HUES6 (cell line): ENCODE measurements at regions not wholly inside any gene's neighbourhood (a gene's known extent, or its start where the extent isn't known, plus 50 kb on each side); places are given as distances from the start of the nearest gene placed in this dataset.
"Not testable (repeated sequence)": the region's sequence is repeated elsewhere in the genome, so short reads cannot be mapped to it uniquely, and the experiment has no call there.

ENCODE experiments used
- H3K27ac ChIP-seq: 2 replicates; pipeline ENCODE4 v1.7.0; 2013; ENCODE audit warnings: low read depth, mild to moderate bottlenecking, low read length, inconsistent platforms
- H3K27me3 ChIP-seq: 2 replicates; pipeline ENCODE4 v1.6.1; 2013; ENCODE audit warnings: low read length; ENCODE audit not compliant: control insufficient read depth, insufficient read depth
- H3K36me3 ChIP-seq: 2 replicates; pipeline ENCODE4 v1.6.1; 2013; ENCODE audit warnings: low read length; ENCODE audit not compliant: control insufficient read depth, insufficient read depth
- H3K4me1 ChIP-seq: 2 replicates; pipeline ENCODE4 v1.6.1; 2013; ENCODE audit warnings: low read length; ENCODE audit not compliant: control insufficient read depth, insufficient read depth
- H3K4me3 ChIP-seq: 2 replicates; pipeline ENCODE4 v1.5.1; 2013; ENCODE audit warnings: low read depth, low read length
- H3K9ac ChIP-seq: one replicate; pipeline ENCODE4 v1.6.1; 2013; ENCODE audit warnings: mild to moderate bottlenecking, low read length
- H3K9me3 ChIP-seq: 2 replicates; pipeline ENCODE4 v1.6.1; 2013; ENCODE audit warnings: low read depth, low read length; ENCODE audit not compliant: control insufficient read depth, insufficient read depth

DNA sequence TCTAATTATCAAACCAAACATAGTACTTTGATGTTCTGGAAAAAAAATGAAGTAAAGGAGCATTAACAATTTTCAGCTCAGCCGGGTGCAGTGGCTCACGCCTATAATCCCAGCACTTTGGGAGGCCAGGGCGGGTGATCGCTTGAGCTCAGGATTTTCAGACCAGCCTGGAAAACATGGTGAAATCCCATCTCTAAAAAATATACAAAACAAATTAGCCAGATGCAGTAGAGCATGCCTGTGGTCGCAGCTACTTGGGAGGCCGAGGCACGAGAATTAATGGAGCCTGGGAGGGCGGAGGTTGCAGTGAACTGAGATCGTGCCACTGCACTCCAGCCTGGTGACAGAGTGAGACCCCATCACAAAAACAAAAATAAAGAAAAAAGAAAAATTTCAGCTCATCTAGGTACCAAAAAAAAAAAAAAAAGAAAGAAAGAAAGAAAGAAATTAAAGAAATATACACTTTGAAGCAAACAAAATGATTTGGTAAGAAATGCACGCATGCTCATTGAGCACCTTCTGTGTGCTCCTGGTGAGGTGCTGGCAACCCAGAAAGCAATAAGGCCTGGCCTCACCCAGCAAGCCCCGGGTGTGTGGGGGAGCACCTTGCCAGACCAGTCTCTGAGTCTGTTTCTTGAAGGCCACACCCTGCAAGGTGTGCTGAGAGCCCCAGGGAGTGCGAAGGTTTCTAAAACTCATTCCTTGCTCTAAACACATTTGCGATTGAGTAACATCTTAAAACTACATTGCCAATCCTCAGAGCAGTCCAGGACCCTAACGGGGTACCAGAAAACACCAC is 133.5 kb downstream of the TFCP2L1 start:
- Histone ChIP-seq H3K4me3 (no peak overlapping the region), H3K9ac (no peak overlapping the region), H3K27me3 (no peaks in the 10 kb centered on the region), H3K4me1 (no peaks in the 10 kb centered on the region), H3K36me3 (no peaks in the 10 kb centered on the region), H3K9me3 (peaks cover 6% of the 10 kb centered on the region; the same call in 1 of the 2 replicates), H3K27ac (no peak overlapping the region)

- Histone ChIP-seq H3K9ac (no peak overlapping the region), H3K27ac (no peak overlapping the region), H3K4me3 (no peak overlapping the region), H3K36me3 (no peaks in the 10 kb centered on the region), H3K27me3 (no peaks in the 10 kb centered on the region), H3K9me3 (peaks cover 20% of the 10 kb centered on the region), H3K4me1 (no peaks in the 10 kb centered on the region)
Observed at GRCh38 chr2:121152861-121153260, 132.1 kb downstream of the TFCP2L1 start.

- no peaks in the 10 kb centered on the region for H3K36me3 ChIP-seq
- H3K9me3 ChIP-seq, result peaks cover 22% of the 10 kb centered on the region
- no peak overlapping the region for H3K4me3 ChIP-seq
- no peaks in the 10 kb centered on the region for H3K4me1 ChIP-seq
- no peaks in the 10 kb centered on the region for H3K27me3 ChIP-seq
- H3K27ac ChIP-seq, result no peak overlapping the region
- H3K9ac ChIP-seq, result no peak overlapping the region
Observed at GRCh38 chr2:121153516-121153915, 131.5 kb downstream of the TFCP2L1 start.

GRCh38 chr2:121155502-121156056 is 129.4 kb downstream of the TFCP2L1 start:
- H3K36me3 ChIP-seq, result no peaks in the 10 kb centered on the region
- H3K27me3 ChIP-seq, result no peaks in the 10 kb centered on the region
- H3K27ac ChIP-seq, result no peak overlapping the region
- H3K9me3 ChIP-seq, result peaks cover 28% of the 10 kb centered on the region
- no peak overlapping the region for H3K9ac ChIP-seq
- H3K4me1 ChIP-seq, result no peaks in the 10 kb centered on the region
- H3K4me3 ChIP-seq, result no peak overlapping the region

- H3K36me3 ChIP-seq, H3K4me3 ChIP-seq, H3K27ac ChIP-seq, H3K9ac ChIP-seq, H3K4me1 ChIP-seq, H3K27me3 ChIP-seq: not testable (repeated sequence)
- H3K9me3 ChIP-seq, result peaks cover 28% of the 10 kb centered on the region
Observed at GRCh38 chr2:121157481-121157880, 127.5 kb downstream of the TFCP2L1 start.

GRCh38 chr2:121159291-121160071 is 125.5 kb downstream of the TFCP2L1 start:
- no peaks in the 10 kb centered on the region for H3K27me3 ChIP-seq
- H3K4me3 ChIP-seq, result no peak overlapping the region
- no peak overlapping the region for H3K9ac ChIP-seq
- H3K4me1 ChIP-seq, result no peaks in the 10 kb centered on the region
- no peaks in the 10 kb centered on the region for H3K36me3 ChIP-seq
- peaks cover 32% of the 10 kb centered on the region for H3K9me3 ChIP-seq
- no peak overlapping the region for H3K27ac ChIP-seq

GRCh38 chr2:121160366-121160765 is 124.6 kb downstream of the TFCP2L1 start:
- Histone ChIP-seq H3K36me3 (no peaks in the 10 kb centered on the region), H3K9me3 (peaks cover 32% of the 10 kb centered on the region), H3K4me3 (no peak overlapping the region), H3K4me1 (no peaks in the 10 kb centered on the region), H3K9ac (no peak overlapping the region), H3K27ac (no peak overlapping the region), H3K27me3 (no peaks in the 10 kb centered on the region)

GRCh38 chr2:121161272-121161671 is 123.7 kb downstream of the TFCP2L1 start:
- Histone ChIP-seq H3K4me1 (no peaks in the 10 kb centered on the region), H3K27me3 (no peaks in the 10 kb centered on the region), H3K9ac (no peak overlapping the region), H3K4me3 (no peak overlapping the region), H3K9me3 (peaks cover 27% of the 10 kb centered on the region), H3K27ac (no peak overlapping the region), H3K36me3 (no peaks in the 10 kb centered on the region)

DNA sequence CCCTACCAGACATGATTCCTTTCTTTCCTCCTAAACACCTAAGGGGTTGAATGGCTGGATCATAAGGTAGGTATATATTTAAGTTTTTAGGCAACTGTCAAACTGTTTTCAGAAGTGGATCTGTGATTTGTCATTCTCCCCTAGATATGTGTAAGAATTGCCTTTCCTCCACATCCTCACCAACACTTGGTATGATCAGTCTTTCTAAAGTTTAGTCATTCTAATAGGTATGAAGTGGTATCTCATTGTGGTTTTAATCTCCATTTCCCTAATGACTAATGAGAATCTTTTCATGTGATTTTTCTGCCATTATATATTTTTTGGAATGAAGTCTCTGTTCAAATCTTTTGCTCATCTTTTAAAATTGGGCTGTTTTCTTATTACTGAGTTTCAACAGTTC is 122.1 kb downstream of the TFCP2L1 start:
- Histone ChIP-seq H3K9ac (no peak overlapping the region), H3K27me3 (no peaks in the 10 kb centered on the region), H3K27ac (no peak overlapping the region), H3K4me3 (no peak overlapping the region), H3K9me3 (peaks cover 11% of the 10 kb centered on the region), H3K36me3 (no peaks in the 10 kb centered on the region), H3K4me1 (no peaks in the 10 kb centered on the region)

GRCh38 chr2:121164042-121164441 is 121.0 kb downstream of the TFCP2L1 start:
- Histone ChIP-seq H3K4me3 (no peak overlapping the region), H3K36me3 (no peaks in the 10 kb centered on the region), H3K27me3 (no peaks in the 10 kb centered on the region), H3K9me3 (peaks cover 9% of the 10 kb centered on the region), H3K27ac (no peak overlapping the region), H3K9ac (no peak overlapping the region), H3K4me1 (no peaks in the 10 kb centered on the region)

DNA sequence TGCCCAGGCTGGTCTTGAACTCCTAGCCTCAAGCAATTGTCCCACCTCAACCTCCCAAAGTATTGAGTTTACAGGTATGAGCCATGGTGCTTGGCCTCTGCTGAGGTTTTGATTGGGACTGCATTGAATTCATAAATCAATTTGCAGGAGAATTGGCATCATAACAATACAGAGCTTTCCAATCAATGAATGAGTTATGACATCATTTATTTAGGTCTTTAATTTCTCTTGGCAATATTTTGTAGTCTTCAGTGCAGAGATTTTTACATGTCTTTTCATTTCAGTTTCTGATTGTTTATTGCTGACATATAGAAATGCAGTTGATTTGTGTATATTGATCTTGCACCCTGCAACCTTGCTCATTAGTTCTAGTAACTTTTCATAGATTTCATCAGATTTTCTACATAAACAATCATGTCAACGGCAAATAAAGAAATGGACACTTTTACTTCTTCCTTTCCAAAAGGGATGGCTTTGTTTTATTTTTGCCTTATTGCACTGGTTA is 119.9 kb downstream of the TFCP2L1 start:
- H3K9me3 ChIP-seq, result peaks cover 4% of the 10 kb centered on the region; the same call in 1 of the 2 replicates
- H3K4me1 ChIP-seq, result no peaks in the 10 kb centered on the region
- no peak overlapping the region for H3K9ac ChIP-seq
- no peak overlapping the region for H3K4me3 ChIP-seq
- no peaks in the 10 kb centered on the region for H3K27me3 ChIP-seq
- no peaks in the 10 kb centered on the region for H3K36me3 ChIP-seq
- H3K27ac ChIP-seq, result no peak overlapping the region
